ENCODE measurements at regions not wholly inside any gene's neighbourhood (a gene's known extent, or its start where the extent isn't known, plus 50 kb on each side); places are given as distances from the start of the nearest gene placed in this dataset.

- peaks cover 0 to 2% (median under 1%) of the 10 kb centered on the region in 5 donors for H3K27me3 ChIP-seq (ENCODE audit: control insufficient read depth in 5 of 5, insufficient read depth in 4 of 5, low read length in 5 of 5)
- no peaks in the 10 kb centered on the region for H3K9me3 ChIP-seq (ENCODE audit: control insufficient read depth in 5 of 5, low read length in 5 of 5)
- no peak overlapping the region for H3K9ac ChIP-seq (ENCODE audit: low read length in 5 of 5)
- H3K4me1 ChIP-seq (ENCODE audit: control insufficient read depth in 5 of 5, insufficient read depth in 5 of 5, low read length in 5 of 5): no peaks in the 10 kb centered on the region
- no peak overlapping the region for H3K27ac ChIP-seq (ENCODE audit: low read depth, low read length)
- no peaks in the 10 kb centered on the region for H3K36me3 ChIP-seq (ENCODE audit: control insufficient read depth in 5 of 5, insufficient read depth in 5 of 5, low read length in 5 of 5)
- H3K4me3 ChIP-seq (ENCODE audit: low read depth in 1 of 5, low read length in 5 of 5): no peak overlapping the region
Measured at GRCh38 chr18:78085241-78086185, 835.9 kb downstream of the GALR1 start.

GRCh38 chr18:78086931-78087330 lies 837.3 kb downstream of the GALR1 start:
- Histone ChIP-seq H3K9me3 (ENCODE audit: control insufficient read depth in 5 of 5, low read length in 5 of 5) (no peaks in the 10 kb centered on the region), H3K27me3 (ENCODE audit: control insufficient read depth in 5 of 5, insufficient read depth in 4 of 5, low read length in 5 of 5) (peaks cover 0 to 2% (median 0%) of the 10 kb centered on the region in 5 donors), H3K27ac (ENCODE audit: low read depth, low read length) (no peak overlapping the region), H3K4me3 (ENCODE audit: low read depth in 1 of 5, low read length in 5 of 5) (no peak overlapping the region), H3K4me1 (ENCODE audit: control insufficient read depth in 5 of 5, insufficient read depth in 5 of 5, low read length in 5 of 5) (no peaks in the 10 kb centered on the region), H3K36me3 (ENCODE audit: control insufficient read depth in 5 of 5, insufficient read depth in 5 of 5, low read length in 5 of 5) (no peaks in the 10 kb centered on the region), H3K9ac (ENCODE audit: low read length in 5 of 5) (no peak overlapping the region)

- H3K27ac ChIP-seq (ENCODE audit: low read depth, low read length): no peak overlapping the region
- H3K9me3 ChIP-seq (ENCODE audit: control insufficient read depth in 5 of 5, low read length in 5 of 5): no peaks in the 10 kb centered on the region
- H3K4me3 ChIP-seq (ENCODE audit: low read depth in 1 of 5, low read length in 5 of 5): no peak overlapping the region
- H3K9ac ChIP-seq (ENCODE audit: low read length in 5 of 5): no peak overlapping the region
- H3K4me1 ChIP-seq (ENCODE audit: control insufficient read depth in 5 of 5, insufficient read depth in 5 of 5, low read length in 5 of 5): no peaks in the 10 kb centered on the region
- H3K36me3 ChIP-seq (ENCODE audit: control insufficient read depth in 5 of 5, insufficient read depth in 5 of 5, low read length in 5 of 5): no peaks in the 10 kb centered on the region
- peaks cover 0 to 2% (median 0%) of the 10 kb centered on the region in 5 donors for H3K27me3 ChIP-seq (ENCODE audit: control insufficient read depth in 5 of 5, insufficient read depth in 4 of 5, low read length in 5 of 5)
Measured at GRCh38 chr18:78087338-78087737, 837.7 kb downstream of the GALR1 start.

GRCh38 chr18:78090584-78090983 lies 840.9 kb downstream of the GALR1 start:
- no peak overlapping the region for H3K9ac ChIP-seq (ENCODE audit: low read length in 5 of 5)
- no peak overlapping the region for H3K4me3 ChIP-seq (ENCODE audit: low read depth in 1 of 5, low read length in 5 of 5)
- no peak overlapping the region for H3K27ac ChIP-seq (ENCODE audit: low read depth, low read length)
- no peaks in the 10 kb centered on the region for H3K36me3 ChIP-seq (ENCODE audit: control insufficient read depth in 5 of 5, insufficient read depth in 5 of 5, low read length in 5 of 5)
- no peaks in the 10 kb centered on the region for H3K9me3 ChIP-seq (ENCODE audit: control insufficient read depth in 5 of 5, low read length in 5 of 5)
- H3K4me1 ChIP-seq (ENCODE audit: control insufficient read depth in 5 of 5, insufficient read depth in 5 of 5, low read length in 5 of 5): no peaks in the 10 kb centered on the region
- peaks cover 0 to 2% (median 0%) of the 10 kb centered on the region in 5 donors for H3K27me3 ChIP-seq (ENCODE audit: control insufficient read depth in 5 of 5, insufficient read depth in 4 of 5, low read length in 5 of 5)

- H3K9ac ChIP-seq (ENCODE audit: low read length in 5 of 5): no peak overlapping the region
- no peak overlapping the region for H3K27ac ChIP-seq (ENCODE audit: low read depth, low read length)
- H3K36me3 ChIP-seq (ENCODE audit: control insufficient read depth in 5 of 5, insufficient read depth in 5 of 5, low read length in 5 of 5): no peaks in the 10 kb centered on the region
- no peaks in the 10 kb centered on the region for H3K9me3 ChIP-seq (ENCODE audit: control insufficient read depth in 5 of 5, low read length in 5 of 5)
- H3K4me1 ChIP-seq (ENCODE audit: control insufficient read depth in 5 of 5, insufficient read depth in 5 of 5, low read length in 5 of 5): no peaks in the 10 kb centered on the region
- H3K27me3 ChIP-seq (ENCODE audit: control insufficient read depth in 5 of 5, insufficient read depth in 4 of 5, low read length in 5 of 5): no peaks in the 10 kb centered on the region
- no peak overlapping the region for H3K4me3 ChIP-seq (ENCODE audit: low read depth in 1 of 5, low read length in 5 of 5)
Measured at GRCh38 chr18:78092901-78093300, 843.3 kb downstream of the GALR1 start.

- H3K36me3 ChIP-seq (ENCODE audit: control insufficient read depth in 5 of 5, insufficient read depth in 5 of 5, low read length in 5 of 5): no peaks in the 10 kb centered on the region
- H3K9me3 ChIP-seq (ENCODE audit: control insufficient read depth in 5 of 5, low read length in 5 of 5): peaks cover 0 to 4% (median 0%) of the 10 kb centered on the region in 5 donors
- peak overlapping the region in 1 of 5 donors; percentile 30 for H3K4me3 ChIP-seq (ENCODE audit: low read depth in 1 of 5, low read length in 5 of 5)
- H3K27ac ChIP-seq (ENCODE audit: low read depth, low read length): no peak overlapping the region
- H3K9ac ChIP-seq (ENCODE audit: low read length in 5 of 5): no peak overlapping the region
- H3K27me3 ChIP-seq (ENCODE audit: control insufficient read depth in 5 of 5, insufficient read depth in 4 of 5, low read length in 5 of 5): no peaks in the 10 kb centered on the region
- H3K4me1 ChIP-seq (ENCODE audit: control insufficient read depth in 5 of 5, insufficient read depth in 5 of 5, low read length in 5 of 5): no peaks in the 10 kb centered on the region
Measured at GRCh38 chr18:78099979-78100588, 850.4 kb downstream of the GALR1 start.

- H3K27ac ChIP-seq (ENCODE audit: low read depth, low read length): no peak overlapping the region
- H3K4me3 ChIP-seq (ENCODE audit: low read depth in 1 of 5, low read length in 5 of 5): no peak overlapping the region
- H3K36me3 ChIP-seq (ENCODE audit: control insufficient read depth in 5 of 5, insufficient read depth in 5 of 5, low read length in 5 of 5): no peaks in the 10 kb centered on the region
- H3K4me1 ChIP-seq (ENCODE audit: control insufficient read depth in 5 of 5, insufficient read depth in 5 of 5, low read length in 5 of 5): no peaks in the 10 kb centered on the region
- no peak overlapping the region for H3K9ac ChIP-seq (ENCODE audit: low read length in 5 of 5)
- H3K9me3 ChIP-seq (ENCODE audit: control insufficient read depth in 5 of 5, low read length in 5 of 5): peaks cover 0 to 4% (median 0%) of the 10 kb centered on the region in 5 donors
- no peaks in the 10 kb centered on the region for H3K27me3 ChIP-seq (ENCODE audit: control insufficient read depth in 5 of 5, insufficient read depth in 4 of 5, low read length in 5 of 5)
Measured at GRCh38 chr18:78101091-78101490, 851.4 kb downstream of the GALR1 start.

- Histone ChIP-seq H3K4me3 (ENCODE audit: low read depth in 1 of 5, low read length in 5 of 5) (no peak overlapping the region), H3K9me3 (ENCODE audit: control insufficient read depth in 5 of 5, low read length in 5 of 5) (peaks cover 0 to 6% (median 3%) of the 10 kb centered on the region in 5 donors), H3K36me3 (ENCODE audit: control insufficient read depth in 5 of 5, insufficient read depth in 5 of 5, low read length in 5 of 5) (no peaks in the 10 kb centered on the region), H3K27me3 (ENCODE audit: control insufficient read depth in 5 of 5, insufficient read depth in 4 of 5, low read length in 5 of 5) (no peaks in the 10 kb centered on the region), H3K9ac (ENCODE audit: low read length in 5 of 5) (no peak overlapping the region), H3K4me1 (ENCODE audit: control insufficient read depth in 5 of 5, insufficient read depth in 5 of 5, low read length in 5 of 5) (no peaks in the 10 kb centered on the region), H3K27ac (ENCODE audit: low read depth, low read length) (no peak overlapping the region)
Measured at GRCh38 chr18:78102135-78102534, 852.5 kb downstream of the GALR1 start.

GRCh38 chr18:78105611-78106010 lies 856.0 kb downstream of the GALR1 start:
- H3K27ac ChIP-seq (ENCODE audit: low read depth, low read length): no peak overlapping the region
- no peak overlapping the region for H3K9ac ChIP-seq (ENCODE audit: low read length in 5 of 5)
- no peaks in the 10 kb centered on the region for H3K27me3 ChIP-seq (ENCODE audit: control insufficient read depth in 5 of 5, insufficient read depth in 4 of 5, low read length in 5 of 5)
- peaks cover 0 to 6% (median 3%) of the 10 kb centered on the region in 5 donors for H3K9me3 ChIP-seq (ENCODE audit: control insufficient read depth in 5 of 5, low read length in 5 of 5)
- H3K4me1 ChIP-seq (ENCODE audit: control insufficient read depth in 5 of 5, insufficient read depth in 5 of 5, low read length in 5 of 5): no peaks in the 10 kb centered on the region
- H3K36me3 ChIP-seq (ENCODE audit: control insufficient read depth in 5 of 5, insufficient read depth in 5 of 5, low read length in 5 of 5): no peaks in the 10 kb centered on the region
- H3K4me3 ChIP-seq (ENCODE audit: low read depth in 1 of 5, low read length in 5 of 5): no peak overlapping the region

- no peak overlapping the region for H3K4me3 ChIP-seq (ENCODE audit: low read depth in 1 of 5, low read length in 5 of 5)
- H3K36me3 ChIP-seq (ENCODE audit: control insufficient read depth in 5 of 5, insufficient read depth in 5 of 5, low read length in 5 of 5): no peaks in the 10 kb centered on the region
- no peaks in the 10 kb centered on the region for H3K4me1 ChIP-seq (ENCODE audit: control insufficient read depth in 5 of 5, insufficient read depth in 5 of 5, low read length in 5 of 5)
- peaks cover 0 to 6% (median 3%) of the 10 kb centered on the region in 5 donors for H3K9me3 ChIP-seq (ENCODE audit: control insufficient read depth in 5 of 5, low read length in 5 of 5)
- H3K27ac ChIP-seq (ENCODE audit: low read depth, low read length): no peak overlapping the region
- H3K9ac ChIP-seq (ENCODE audit: low read length in 5 of 5): no peak overlapping the region
- no peaks in the 10 kb centered on the region for H3K27me3 ChIP-seq (ENCODE audit: control insufficient read depth in 5 of 5, insufficient read depth in 4 of 5, low read length in 5 of 5)
Measured at GRCh38 chr18:78106946-78107345, 857.3 kb downstream of the GALR1 start.
